ENCODE measurements at regions not wholly inside any gene's neighbourhood (a gene's known extent, or its start where the extent isn't known, plus 50 kb on each side); places are given as distances from the start of the nearest gene placed in this dataset.

- Mint-ChIP-seq H3K4me3 (no peak overlapping the region), H3K27me3 (ENCODE audit: insufficient read depth, low read depth, poor library complexity) (no peaks in the 10 kb centered on the region), H3K9me3 (no peaks in the 10 kb centered on the region), H3K4me1 (no peaks in the 10 kb centered on the region; the same call in 2 of the 3 replicates), H3K36me3 (ENCODE audit: low read depth) (no peaks in the 10 kb centered on the region), H3K27ac (peak overlapping the region; percentile 58; the same call in 1 of the 2 replicates)
- Histone ChIP-seq H3K36me3 (ENCODE audit: insufficient read depth) (no peaks in the 10 kb centered on the region), H4K20me1 (replicated peaks; ENCODE audit: insufficient read depth) (no peaks in the 10 kb centered on the region), H3K9me2 (ENCODE audit: insufficient read depth) (no peaks in the 10 kb centered on the region), H3K79me2 (replicated peaks; ENCODE audit: insufficient read depth) (no peaks in the 10 kb centered on the region), H3K27me3 (ENCODE audit: insufficient read depth) (no peaks in the 10 kb centered on the region), H3K4me2 (no peak overlapping the region), H3K4me3 (no peak overlapping the region), H2AFZ (no peak overlapping the region), H3K4me1 (ENCODE audit: insufficient read depth) (no peaks in the 10 kb centered on the region), H3F3A (replicated peaks; ENCODE audit: low read depth) (no peaks in the 10 kb centered on the region), H3K27ac (ENCODE audit: low read depth) (no peak overlapping the region)
- no peak for ATAC-seq
- TF ChIP-seq EZH2 (IDR thresholded peaks at IDR 0.05; ENCODE audit: low read depth, unreplicated experiment) (no peak), CREB1 (CRISPR knock-in tag; IDR thresholded peaks at IDR 0.05; ENCODE audit: low read depth) (no peak), POLR2AphosphoS5 (IDR thresholded peaks at IDR 0.05; ENCODE audit: low read depth) (no peak), NANOG (IDR thresholded peaks at IDR 0.05; ENCODE audit: borderline replicate concordance) (no peak), ZNF114 (CRISPR knock-in tag; IDR thresholded peaks at IDR 0.05) (no peak), EZH2phosphoT487 (IDR thresholded peaks at IDR 0.05; ENCODE audit: unreplicated experiment) (no peak), STAT1 (IDR thresholded peaks at IDR 0.05; ENCODE audit: unreplicated experiment) (no peak), JUNB (IDR thresholded peaks at IDR 0.05; ENCODE audit: unreplicated experiment) (no peak), ZNF331 (CRISPR knock-in tag; IDR thresholded peaks at IDR 0.05; ENCODE audit: low read depth) (no peak)
- TF ChIP-seq, protein P1, sequence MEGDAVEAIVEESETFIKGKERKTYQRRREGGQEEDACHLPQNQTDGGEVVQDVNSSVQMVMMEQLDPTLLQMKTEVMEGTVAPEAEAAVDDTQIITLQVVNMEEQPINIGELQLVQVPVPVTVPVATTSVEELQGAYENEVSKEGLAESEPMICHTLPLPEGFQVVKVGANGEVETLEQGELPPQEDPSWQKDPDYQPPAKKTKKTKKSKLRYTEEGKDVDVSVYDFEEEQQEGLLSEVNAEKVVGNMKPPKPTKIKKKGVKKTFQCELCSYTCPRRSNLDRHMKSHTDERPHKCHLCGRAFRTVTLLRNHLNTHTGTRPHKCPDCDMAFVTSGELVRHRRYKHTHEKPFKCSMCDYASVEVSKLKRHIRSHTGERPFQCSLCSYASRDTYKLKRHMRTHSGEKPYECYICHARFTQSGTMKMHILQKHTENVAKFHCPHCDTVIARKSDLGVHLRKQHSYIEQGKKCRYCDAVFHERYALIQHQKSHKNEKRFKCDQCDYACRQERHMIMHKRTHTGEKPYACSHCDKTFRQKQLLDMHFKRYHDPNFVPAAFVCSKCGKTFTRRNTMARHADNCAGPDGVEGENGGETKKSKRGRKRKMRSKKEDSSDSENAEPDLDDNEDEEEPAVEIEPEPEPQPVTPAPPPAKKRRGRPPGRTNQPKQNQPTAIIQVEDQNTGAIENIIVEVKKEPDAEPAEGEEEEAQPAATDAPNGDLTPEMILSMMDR (conservative IDR thresholded peaks at IDR 0.05; ENCODE audit: low read depth in 2 of 2) = no peak
- TF ChIP-seq, protein P2, sequence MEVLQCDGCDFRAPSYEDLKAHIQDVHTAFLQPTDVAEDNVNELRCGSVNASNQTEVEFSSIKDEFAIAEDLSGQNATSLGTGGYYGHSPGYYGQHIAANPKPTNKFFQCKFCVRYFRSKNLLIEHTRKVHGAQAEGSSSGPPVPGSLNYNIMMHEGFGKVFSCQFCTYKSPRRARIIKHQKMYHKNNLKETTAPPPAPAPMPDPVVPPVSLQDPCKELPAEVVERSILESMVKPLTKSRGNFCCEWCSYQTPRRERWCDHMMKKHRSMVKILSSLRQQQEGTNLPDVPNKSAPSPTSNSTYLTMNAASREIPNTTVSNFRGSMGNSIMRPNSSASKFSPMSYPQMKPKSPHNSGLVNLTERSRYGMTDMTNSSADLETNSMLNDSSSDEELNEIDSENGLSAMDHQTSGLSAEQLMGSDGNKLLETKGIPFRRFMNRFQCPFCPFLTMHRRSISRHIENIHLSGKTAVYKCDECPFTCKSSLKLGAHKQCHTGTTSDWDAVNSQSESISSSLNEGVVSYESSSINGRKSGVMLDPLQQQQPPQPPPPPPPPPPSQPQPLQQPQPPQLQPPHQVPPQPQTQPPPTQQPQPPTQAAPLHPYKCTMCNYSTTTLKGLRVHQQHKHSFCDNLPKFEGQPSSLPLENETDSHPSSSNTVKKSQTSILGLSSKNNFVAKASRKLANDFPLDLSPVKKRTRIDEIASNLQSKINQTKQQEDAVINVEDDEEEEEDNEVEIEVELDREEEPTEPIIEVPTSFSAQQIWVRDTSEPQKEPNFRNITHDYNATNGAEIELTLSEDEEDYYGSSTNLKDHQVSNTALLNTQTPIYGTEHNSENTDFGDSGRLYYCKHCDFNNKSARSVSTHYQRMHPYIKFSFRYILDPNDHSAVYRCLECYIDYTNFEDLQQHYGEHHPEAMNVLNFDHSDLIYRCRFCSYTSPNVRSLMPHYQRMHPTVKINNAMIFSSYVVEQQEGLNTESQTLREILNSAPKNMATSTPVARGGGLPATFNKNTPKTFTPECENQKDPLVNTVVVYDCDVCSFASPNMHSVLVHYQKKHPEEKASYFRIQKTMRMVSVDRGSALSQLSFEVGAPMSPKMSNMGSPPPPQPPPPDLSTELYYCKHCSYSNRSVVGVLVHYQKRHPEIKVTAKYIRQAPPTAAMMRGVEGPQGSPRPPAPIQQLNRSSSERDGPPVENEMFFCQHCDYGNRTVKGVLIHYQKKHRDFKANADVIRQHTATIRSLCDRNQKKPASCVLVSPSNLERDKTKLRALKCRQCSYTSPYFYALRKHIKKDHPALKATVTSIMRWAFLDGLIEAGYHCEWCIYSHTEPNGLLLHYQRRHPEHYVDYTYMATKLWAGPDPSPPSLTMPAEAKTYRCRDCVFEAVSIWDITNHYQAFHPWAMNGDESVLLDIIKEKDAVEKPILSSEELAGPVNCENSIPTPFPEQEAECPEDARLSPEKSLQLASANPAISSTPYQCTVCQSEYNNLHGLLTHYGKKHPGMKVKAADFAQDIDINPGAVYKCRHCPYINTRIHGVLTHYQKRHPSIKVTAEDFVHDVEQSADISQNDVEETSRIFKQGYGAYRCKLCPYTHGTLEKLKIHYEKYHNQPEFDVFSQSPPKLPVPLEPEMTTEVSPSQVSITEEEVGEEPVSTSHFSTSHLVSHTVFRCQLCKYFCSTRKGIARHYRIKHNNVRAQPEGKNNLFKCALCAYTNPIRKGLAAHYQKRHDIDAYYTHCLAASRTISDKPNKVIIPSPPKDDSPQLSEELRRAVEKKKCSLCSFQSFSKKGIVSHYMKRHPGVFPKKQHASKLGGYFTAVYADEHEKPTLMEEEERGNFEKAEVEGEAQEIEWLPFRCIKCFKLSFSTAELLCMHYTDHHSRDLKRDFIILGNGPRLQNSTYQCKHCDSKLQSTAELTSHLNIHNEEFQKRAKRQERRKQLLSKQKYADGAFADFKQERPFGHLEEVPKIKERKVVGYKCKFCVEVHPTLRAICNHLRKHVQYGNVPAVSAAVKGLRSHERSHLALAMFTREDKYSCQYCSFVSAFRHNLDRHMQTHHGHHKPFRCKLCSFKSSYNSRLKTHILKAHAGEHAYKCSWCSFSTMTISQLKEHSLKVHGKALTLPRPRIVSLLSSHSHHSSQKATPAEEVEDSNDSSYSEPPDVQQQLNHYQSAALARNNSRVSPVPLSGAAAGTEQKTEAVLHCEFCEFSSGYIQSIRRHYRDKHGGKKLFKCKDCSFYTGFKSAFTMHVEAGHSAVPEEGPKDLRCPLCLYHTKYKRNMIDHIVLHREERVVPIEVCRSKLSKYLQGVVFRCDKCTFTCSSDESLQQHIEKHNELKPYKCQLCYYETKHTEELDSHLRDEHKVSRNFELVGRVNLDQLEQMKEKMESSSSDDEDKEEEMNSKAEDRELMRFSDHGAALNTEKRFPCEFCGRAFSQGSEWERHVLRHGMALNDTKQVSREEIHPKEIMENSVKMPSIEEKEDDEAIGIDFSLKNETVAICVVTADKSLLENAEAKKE (CRISPR knock-in tag; IDR thresholded peaks at IDR 0.05) = no peak
- TF ChIP-seq, protein P3, sequence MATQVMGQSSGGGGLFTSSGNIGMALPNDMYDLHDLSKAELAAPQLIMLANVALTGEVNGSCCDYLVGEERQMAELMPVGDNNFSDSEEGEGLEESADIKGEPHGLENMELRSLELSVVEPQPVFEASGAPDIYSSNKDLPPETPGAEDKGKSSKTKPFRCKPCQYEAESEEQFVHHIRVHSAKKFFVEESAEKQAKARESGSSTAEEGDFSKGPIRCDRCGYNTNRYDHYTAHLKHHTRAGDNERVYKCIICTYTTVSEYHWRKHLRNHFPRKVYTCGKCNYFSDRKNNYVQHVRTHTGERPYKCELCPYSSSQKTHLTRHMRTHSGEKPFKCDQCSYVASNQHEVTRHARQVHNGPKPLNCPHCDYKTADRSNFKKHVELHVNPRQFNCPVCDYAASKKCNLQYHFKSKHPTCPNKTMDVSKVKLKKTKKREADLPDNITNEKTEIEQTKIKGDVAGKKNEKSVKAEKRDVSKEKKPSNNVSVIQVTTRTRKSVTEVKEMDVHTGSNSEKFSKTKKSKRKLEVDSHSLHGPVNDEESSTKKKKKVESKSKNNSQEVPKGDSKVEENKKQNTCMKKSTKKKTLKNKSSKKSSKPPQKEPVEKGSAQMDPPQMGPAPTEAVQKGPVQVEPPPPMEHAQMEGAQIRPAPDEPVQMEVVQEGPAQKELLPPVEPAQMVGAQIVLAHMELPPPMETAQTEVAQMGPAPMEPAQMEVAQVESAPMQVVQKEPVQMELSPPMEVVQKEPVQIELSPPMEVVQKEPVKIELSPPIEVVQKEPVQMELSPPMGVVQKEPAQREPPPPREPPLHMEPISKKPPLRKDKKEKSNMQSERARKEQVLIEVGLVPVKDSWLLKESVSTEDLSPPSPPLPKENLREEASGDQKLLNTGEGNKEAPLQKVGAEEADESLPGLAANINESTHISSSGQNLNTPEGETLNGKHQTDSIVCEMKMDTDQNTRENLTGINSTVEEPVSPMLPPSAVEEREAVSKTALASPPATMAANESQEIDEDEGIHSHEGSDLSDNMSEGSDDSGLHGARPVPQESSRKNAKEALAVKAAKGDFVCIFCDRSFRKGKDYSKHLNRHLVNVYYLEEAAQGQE (IDR thresholded peaks at IDR 0.05; ENCODE audit: unreplicated experiment) = no peak
- TF ChIP-seq, protein P4, sequence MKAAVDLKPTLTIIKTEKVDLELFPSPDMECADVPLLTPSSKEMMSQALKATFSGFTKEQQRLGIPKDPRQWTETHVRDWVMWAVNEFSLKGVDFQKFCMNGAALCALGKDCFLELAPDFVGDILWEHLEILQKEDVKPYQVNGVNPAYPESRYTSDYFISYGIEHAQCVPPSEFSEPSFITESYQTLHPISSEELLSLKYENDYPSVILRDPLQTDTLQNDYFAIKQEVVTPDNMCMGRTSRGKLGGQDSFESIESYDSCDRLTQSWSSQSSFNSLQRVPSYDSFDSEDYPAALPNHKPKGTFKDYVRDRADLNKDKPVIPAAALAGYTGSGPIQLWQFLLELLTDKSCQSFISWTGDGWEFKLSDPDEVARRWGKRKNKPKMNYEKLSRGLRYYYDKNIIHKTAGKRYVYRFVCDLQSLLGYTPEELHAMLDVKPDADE (IDR thresholded peaks at IDR 0.05) = no peak
- no peak for DNase-seq (ENCODE audit: low spot score)
Observed at GRCh38 chr14:40394634-40395340, 962.6 kb upstream of the FBXO33 start.

All from GM23338 (cell line).